HepG2 (cell line): ENCODE measurements at regions not wholly inside any gene's neighbourhood (a gene's known extent, or its start where the extent isn't known, plus 50 kb on each side); places are given as distances from the start of the nearest gene placed in this dataset.

Source experiments
- NFATC3 ChIP-seq: sonication (generic); formaldehyde crosslinking; IDR thresholded peaks from 2 replicates; pipeline ENCODE4 v1.5.1; 2020; ENCODE audit warnings: mild to moderate bottlenecking, missing genetic modification reagents
- SETDB1 ChIP-seq: sonication (generic); formaldehyde crosslinking; IDR thresholded peaks from 2 replicates; pipeline ENCODE4 v1.5.1; 2020; ENCODE audit warnings: missing genetic modification reagents, mild to moderate bottlenecking, borderline replicate concordance
- TAF1 ChIP-seq: sonication (generic); formaldehyde crosslinking; IDR thresholded peaks from 2 replicates; pipeline ENCODE4 v1.4.0; 2020; ENCODE audit warnings: missing genetic modification reagents
- ZEB1 ChIP-seq: IDR thresholded peaks from 2 replicates; pipeline ENCODE4 v1.6.1; 2012; ENCODE audit warnings: mild to moderate bottlenecking, low read depth, inconsistent platforms; ENCODE audit not compliant: insufficient replicate concordance
- ZFP62 ChIP-seq: sonication (generic); formaldehyde crosslinking; IDR thresholded peaks from 2 replicates; pipeline ENCODE4 v1.4.0; 2020; ENCODE audit warnings: missing genetic modification reagents
- ZFX ChIP-seq: sonication (generic); formaldehyde crosslinking; IDR thresholded peaks from 2 replicates; pipeline ENCODE4 v1.4.0; 2020; ENCODE audit warnings: mild to moderate bottlenecking, low read depth, missing genetic modification reagents, moderate library complexity
- ZNF296 ChIP-seq: sonication (generic); formaldehyde crosslinking; conservative IDR thresholded peaks from 2 replicates; pipeline ENCODE4 v1.5.0; 2020; ENCODE audit warnings: mild to moderate bottlenecking, missing genetic modification reagents
- TF ChIP-seq, protein P1 (sequence below): IDR thresholded peaks from 2 replicates; pipeline ENCODE4 v1.6.1; 2016; ENCODE audit warnings: missing biosample characterization, missing genetic modification reagents, low read depth
- TF ChIP-seq, protein P2 (sequence below): sonication (generic); formaldehyde crosslinking; IDR thresholded peaks from 2 replicates; pipeline ENCODE4 v1.5.1; 2020; ENCODE audit warnings: missing genetic modification reagents, mild to moderate bottlenecking, borderline replicate concordance
- TF ChIP-seq, protein P3 (sequence below): sonication (generic); formaldehyde crosslinking; IDR thresholded peaks from 2 replicates; pipeline ENCODE4 v1.5.1; 2020; ENCODE audit warnings: missing genetic modification reagents, mild to moderate bottlenecking, borderline replicate concordance
- TF ChIP-seq, protein P4 (sequence below): sonication (generic); formaldehyde crosslinking; IDR thresholded peaks from 2 replicates; pipeline ENCODE4 v1.8.0; 2022; ENCODE audit warnings: mild to moderate bottlenecking, missing genetic modification reagents
- TF ChIP-seq, protein P5 (sequence below): sonication (generic); formaldehyde crosslinking; IDR thresholded peaks from 2 replicates; pipeline ENCODE4 v1.4.0; 2020; ENCODE audit warnings: missing genetic modification reagents, borderline replicate concordance
- TF ChIP-seq, protein P6 (sequence below): sonication (generic); formaldehyde crosslinking; IDR thresholded peaks from 2 replicates; pipeline ENCODE4 v1.5.0; 2020; ENCODE audit warnings: missing genetic modification reagents, mild to moderate bottlenecking, borderline replicate concordance
- TF ChIP-seq, protein P7 (sequence below): sonication (generic); formaldehyde crosslinking; IDR thresholded peaks from 2 replicates; pipeline ENCODE4 v1.4.0; 2020; ENCODE audit warnings: low read depth, missing genetic modification reagents

DNA sequence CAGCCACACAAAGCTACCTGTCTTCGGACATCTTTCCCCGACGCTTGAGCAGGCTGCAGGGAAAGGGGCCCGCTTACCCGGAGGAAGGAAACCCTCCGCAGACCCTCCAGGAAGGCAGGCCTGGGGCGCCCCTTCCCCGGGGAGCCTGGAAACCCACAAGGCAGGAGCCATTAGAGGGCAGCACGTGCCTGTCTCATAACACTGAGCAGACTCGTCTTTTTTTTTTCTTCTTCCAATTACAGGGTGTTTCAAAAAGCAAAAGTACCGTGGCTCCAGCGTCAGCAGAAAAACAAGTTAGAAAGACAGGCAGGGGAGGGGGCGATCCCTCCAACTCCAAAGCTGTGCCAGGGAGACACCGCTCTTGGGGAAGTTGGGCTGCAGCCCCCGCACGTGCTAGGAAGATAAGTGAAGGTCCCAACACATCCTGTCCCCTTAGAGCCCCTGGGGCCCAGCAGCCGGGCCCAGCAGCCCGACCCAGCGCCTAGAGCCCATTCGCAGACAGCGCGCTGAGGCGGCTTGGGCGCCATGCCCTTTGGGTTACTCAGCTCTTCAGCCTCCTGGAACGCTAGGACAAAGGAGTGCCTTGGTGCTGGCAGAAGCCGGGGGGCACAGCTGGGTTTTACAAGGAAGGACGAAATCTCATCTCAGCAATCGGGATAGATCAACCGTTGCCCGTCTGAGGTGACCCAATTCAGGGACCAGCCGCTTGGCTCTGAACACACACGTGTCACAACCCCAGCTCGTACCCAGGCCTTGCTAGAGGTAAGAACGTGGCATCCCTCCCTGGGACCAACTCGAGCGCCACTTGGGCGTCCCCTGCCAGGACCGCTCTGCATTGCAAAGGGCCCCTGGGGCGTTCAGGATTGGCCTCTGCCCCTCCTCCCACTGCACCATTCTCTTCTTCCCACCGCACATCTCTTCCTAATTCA, 136.3 kb downstream of the LY86 start (continued):
- TF ChIP-seq, protein P1, sequence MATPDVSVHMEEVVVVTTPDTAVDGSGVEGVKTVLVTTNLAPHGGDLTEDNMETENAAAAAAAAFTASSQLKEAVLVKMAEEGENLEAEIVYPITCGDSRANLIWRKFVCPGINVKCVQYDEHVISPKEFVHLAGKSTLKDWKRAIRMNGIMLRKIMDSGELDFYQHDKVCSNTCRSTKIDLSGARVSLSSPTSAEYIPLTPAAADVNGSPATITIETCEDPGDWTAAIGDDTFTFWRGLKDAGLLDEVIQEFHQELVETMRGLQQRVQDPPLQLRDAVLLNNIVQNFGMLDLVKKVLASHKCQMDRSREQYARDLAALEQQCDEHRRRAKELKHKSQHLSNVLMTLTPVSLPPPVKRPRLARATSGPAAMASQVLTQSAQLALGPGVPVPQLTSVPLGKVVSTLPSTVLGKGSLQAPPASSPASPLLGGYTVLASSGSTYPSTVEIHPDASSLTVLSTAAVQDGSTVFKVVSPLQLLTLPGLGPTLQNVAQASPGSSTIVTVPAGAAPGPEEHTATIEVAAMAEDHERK (CRISPR knock-in tag) = no peak
- TF ChIP-seq ZNF296 (CRISPR knock-in tag) (no peak), SETDB1 (CRISPR knock-in tag) (no peak), ZFX (CRISPR knock-in tag) (peak; percentile 45; the same call in 1 of the 2 replicates), NFATC3 (CRISPR knock-in tag) (no peak), ZEB1 (no peak), ZFP62 (no peak), TAF1 (no peak)
- TF ChIP-seq, protein P2, sequence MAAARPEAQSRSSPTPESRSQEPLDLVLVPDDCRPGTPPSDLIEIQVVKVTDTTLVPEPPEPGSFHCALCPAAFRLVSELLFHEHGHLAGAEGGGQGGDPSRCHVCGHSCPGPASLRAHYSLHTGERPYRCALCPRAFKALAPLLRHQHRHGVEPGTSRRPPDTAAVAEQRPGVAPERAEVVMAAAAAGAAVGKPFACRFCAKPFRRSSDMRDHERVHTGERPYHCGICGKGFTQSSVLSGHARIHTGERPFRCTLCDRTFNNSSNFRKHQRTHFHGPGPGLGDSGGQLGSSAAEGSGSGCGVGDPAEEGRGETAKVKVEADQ = no peak
- TF ChIP-seq, protein P3, sequence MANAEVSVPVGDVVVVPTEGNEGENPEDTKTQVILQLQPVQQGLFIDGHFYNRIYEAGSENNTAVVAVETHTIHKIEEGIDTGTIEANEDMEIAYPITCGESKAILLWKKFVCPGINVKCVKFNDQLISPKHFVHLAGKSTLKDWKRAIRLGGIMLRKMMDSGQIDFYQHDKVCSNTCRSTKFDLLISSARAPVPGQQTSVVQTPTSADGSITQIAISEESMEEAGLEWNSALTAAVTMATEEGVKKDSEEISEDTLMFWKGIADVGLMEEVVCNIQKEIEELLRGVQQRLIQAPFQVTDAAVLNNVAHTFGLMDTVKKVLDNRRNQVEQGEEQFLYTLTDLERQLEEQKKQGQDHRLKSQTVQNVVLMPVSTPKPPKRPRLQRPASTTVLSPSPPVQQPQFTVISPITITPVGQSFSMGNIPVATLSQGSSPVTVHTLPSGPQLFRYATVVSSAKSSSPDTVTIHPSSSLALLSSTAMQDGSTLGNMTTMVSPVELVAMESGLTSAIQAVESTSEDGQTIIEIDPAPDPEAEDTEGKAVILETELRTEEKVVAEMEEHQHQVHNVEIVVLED = no peak
- TF ChIP-seq, protein P4, sequence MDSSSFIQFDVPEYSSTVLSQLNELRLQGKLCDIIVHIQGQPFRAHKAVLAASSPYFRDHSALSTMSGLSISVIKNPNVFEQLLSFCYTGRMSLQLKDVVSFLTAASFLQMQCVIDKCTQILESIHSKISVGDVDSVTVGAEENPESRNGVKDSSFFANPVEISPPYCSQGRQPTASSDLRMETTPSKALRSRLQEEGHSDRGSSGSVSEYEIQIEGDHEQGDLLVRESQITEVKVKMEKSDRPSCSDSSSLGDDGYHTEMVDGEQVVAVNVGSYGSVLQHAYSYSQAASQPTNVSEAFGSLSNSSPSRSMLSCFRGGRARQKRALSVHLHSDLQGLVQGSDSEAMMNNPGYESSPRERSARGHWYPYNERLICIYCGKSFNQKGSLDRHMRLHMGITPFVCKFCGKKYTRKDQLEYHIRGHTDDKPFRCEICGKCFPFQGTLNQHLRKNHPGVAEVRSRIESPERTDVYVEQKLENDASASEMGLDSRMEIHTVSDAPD (CRISPR knock-in tag) = no peak
- TF ChIP-seq, protein P5, sequence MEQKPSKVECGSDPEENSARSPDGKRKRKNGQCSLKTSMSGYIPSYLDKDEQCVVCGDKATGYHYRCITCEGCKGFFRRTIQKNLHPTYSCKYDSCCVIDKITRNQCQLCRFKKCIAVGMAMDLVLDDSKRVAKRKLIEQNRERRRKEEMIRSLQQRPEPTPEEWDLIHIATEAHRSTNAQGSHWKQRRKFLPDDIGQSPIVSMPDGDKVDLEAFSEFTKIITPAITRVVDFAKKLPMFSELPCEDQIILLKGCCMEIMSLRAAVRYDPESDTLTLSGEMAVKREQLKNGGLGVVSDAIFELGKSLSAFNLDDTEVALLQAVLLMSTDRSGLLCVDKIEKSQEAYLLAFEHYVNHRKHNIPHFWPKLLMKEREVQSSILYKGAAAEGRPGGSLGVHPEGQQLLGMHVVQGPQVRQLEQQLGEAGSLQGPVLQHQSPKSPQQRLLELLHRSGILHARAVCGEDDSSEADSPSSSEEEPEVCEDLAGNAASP (CRISPR knock-in tag) = 0 out of 2 replicates have a peak, but pooled peaks have one; percentile 16
- TF ChIP-seq, protein P6, sequence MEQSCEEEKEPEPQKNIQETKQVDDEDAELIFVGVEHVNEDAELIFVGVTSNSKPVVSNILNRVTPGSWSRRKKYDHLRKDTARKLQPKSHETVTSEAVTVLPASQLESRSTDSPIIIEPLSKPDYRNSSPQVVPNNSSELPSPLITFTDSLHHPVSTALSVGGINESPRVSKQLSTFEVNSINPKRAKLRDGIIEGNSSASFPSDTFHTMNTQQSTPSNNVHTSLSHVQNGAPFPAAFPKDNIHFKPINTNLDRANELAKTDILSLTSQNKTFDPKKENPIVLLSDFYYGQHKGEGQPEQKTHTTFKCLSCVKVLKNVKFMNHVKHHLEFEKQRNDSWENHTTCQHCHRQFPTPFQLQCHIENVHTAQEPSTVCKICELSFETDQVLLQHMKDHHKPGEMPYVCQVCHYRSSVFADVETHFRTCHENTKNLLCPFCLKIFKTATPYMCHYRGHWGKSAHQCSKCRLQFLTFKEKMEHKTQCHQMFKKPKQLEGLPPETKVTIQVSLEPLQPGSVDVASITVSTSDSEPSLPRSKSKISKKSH = peak; percentile 33
- TF ChIP-seq, protein P7, sequence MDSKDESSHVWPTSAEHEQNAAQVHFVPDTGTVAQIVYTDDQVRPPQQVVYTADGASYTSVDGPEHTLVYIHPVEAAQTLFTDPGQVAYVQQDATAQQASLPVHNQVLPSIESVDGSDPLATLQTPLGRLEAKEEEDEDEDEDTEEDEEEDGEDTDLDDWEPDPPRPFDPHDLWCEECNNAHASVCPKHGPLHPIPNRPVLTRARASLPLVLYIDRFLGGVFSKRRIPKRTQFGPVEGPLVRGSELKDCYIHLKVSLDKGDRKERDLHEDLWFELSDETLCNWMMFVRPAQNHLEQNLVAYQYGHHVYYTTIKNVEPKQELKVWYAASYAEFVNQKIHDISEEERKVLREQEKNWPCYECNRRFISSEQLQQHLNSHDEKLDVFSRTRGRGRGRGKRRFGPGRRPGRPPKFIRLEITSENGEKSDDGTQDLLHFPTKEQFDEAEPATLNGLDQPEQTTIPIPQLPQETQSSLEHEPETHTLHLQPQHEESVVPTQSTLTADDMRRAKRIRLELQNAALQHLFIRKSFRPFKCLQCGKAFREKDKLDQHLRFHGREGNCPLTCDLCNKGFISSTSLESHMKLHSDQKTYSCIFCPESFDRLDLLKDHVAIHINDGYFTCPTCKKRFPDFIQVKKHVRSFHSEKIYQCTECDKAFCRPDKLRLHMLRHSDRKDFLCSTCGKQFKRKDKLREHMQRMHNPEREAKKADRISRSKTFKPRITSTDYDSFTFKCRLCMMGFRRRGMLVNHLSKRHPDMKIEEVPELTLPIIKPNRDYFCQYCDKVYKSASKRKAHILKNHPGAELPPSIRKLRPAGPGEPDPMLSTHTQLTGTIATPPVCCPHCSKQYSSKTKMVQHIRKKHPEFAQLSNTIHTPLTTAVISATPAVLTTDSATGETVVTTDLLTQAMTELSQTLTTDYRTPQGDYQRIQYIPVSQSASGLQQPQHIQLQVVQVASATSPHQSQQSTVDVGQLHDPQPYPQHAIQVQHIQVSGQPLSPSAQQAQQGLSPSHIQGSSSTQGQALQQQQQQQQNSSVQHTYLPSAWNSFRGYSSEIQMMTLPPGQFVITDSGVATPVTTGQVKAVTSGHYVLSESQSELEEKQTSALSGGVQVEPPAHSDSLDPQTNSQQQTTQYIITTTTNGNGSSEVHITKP = no peak
